ENCODE measurements at regions not wholly inside any gene's neighbourhood (a gene's known extent, or its start where the extent isn't known, plus 50 kb on each side); places are given as distances from the start of the nearest gene placed in this dataset.

DNA sequence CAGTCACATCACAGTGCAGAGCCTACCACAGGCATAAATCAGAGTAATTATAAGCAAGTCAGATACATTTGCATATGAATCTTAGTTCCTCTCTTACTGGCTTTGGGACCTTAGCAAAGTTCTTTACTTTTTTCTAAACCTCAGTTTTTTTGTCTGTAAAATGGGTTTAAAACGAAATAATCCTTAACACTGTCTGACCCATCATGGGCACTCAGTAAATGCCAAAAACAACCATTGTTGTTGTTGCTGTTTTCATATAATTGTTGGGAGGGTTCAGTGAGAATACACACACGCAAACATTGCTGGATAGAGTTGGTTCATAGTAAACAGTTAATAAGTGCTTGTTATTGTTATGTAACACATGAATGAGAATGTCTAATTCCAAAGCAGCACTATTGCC lies 184.9 kb downstream of the BLID start:
- TF ChIP-seq, protein P1, sequence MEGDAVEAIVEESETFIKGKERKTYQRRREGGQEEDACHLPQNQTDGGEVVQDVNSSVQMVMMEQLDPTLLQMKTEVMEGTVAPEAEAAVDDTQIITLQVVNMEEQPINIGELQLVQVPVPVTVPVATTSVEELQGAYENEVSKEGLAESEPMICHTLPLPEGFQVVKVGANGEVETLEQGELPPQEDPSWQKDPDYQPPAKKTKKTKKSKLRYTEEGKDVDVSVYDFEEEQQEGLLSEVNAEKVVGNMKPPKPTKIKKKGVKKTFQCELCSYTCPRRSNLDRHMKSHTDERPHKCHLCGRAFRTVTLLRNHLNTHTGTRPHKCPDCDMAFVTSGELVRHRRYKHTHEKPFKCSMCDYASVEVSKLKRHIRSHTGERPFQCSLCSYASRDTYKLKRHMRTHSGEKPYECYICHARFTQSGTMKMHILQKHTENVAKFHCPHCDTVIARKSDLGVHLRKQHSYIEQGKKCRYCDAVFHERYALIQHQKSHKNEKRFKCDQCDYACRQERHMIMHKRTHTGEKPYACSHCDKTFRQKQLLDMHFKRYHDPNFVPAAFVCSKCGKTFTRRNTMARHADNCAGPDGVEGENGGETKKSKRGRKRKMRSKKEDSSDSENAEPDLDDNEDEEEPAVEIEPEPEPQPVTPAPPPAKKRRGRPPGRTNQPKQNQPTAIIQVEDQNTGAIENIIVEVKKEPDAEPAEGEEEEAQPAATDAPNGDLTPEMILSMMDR (IDR thresholded peaks at IDR 0.05 in 2 of 3, conservative IDR thresholded peaks at IDR 0.05 in 1 of 3; ENCODE audit: borderline replicate concordance in 1 of 3, insufficient read depth in 1 of 3, low read depth in 2 of 3, low read length in 2 of 3): no peak
- TF ChIP-seq YY1 (IDR thresholded peaks at IDR 0.05; ENCODE audit: extremely low read depth, insufficient replicate concordance, low read depth, low read length): no peak
- TF ChIP-seq CEBPB (IDR thresholded peaks at IDR 0.05; ENCODE audit: low read depth): no peak
- TF ChIP-seq, protein P2, sequence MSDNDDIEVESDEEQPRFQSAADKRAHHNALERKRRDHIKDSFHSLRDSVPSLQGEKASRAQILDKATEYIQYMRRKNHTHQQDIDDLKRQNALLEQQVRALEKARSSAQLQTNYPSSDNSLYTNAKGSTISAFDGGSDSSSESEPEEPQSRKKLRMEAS (IDR thresholded peaks at IDR 0.05): no peak
- TF ChIP-seq JUND (IDR thresholded peaks at IDR 0.05): no peak
- no peak for TF ChIP-seq SRF (IDR thresholded peaks at IDR 0.05; ENCODE audit: low read depth)
- TF ChIP-seq POLR2AphosphoS5 (IDR thresholded peaks at IDR 0.05; ENCODE audit: low read depth, low read length): no peak
- no peak for TF ChIP-seq EGR1 (IDR thresholded peaks at IDR 0.05; ENCODE audit: low read depth)
- no peak for TF ChIP-seq EZH2 (IDR thresholded peaks at IDR 0.05)
- TF ChIP-seq RAD21 (IDR thresholded peaks at IDR 0.05; ENCODE audit: low read depth): no peak
- no peak for TF ChIP-seq POLR2A (IDR thresholded peaks at IDR 0.05; ENCODE audit: borderline replicate concordance, extremely low read depth, insufficient read depth, insufficient read length)

Data from HCT116 (cell line).